Hepatocyte (in vitro differentiated cells): ENCODE measurements at regions not wholly inside any gene's neighbourhood (a gene's known extent, or its start where the extent isn't known, plus 50 kb on each side); places are given as distances from the start of the nearest gene placed in this dataset.

Experiments
- DNase-seq: peaks from one replicate; pipeline ENCODE4 v3.0.0-alpha.2; 2016; ENCODE audit warnings: low spot score
- H2AFZ ChIP-seq: fragments of 200-600 bp; sonication (generic); 2 replicates; pipeline ENCODE4 v1.6.0; 2016; ENCODE audit warnings: antibody characterized with exemption, mild to moderate bottlenecking
- H3K27ac ChIP-seq: fragments of 200-600 bp; sonication (generic); 2 replicates; pipeline ENCODE4 v1.5.1; 2016; ENCODE audit warnings: mild to moderate bottlenecking
- H3K27me3 ChIP-seq: fragments of 200-600 bp; sonication (generic); 2 replicates; pipeline ENCODE4 v1.6.1; 2016
- H3K36me3 ChIP-seq: fragments of 200-600 bp; sonication (generic); replicated peaks from 2 replicates; pipeline ENCODE4 v1.5.1; 2016; ENCODE audit warnings: low read depth; ENCODE audit not compliant: insufficient read depth
- H3K4me1 ChIP-seq: fragments of 200-600 bp; sonication (generic); 2 replicates; pipeline ENCODE4 v1.5.1; 2016; ENCODE audit warnings: mild to moderate bottlenecking, moderate library complexity; ENCODE audit not compliant: insufficient read depth
- H3K4me2 ChIP-seq: fragments of 200-600 bp; sonication (generic); 2 replicates; pipeline ENCODE4 v1.6.0; 2016
- H3K4me3 ChIP-seq: fragments of 200-600 bp; sonication (generic); 2 replicates; pipeline ENCODE4 v1.5.1; 2016; ENCODE audit warnings: mild to moderate bottlenecking
- H3K79me2 ChIP-seq: fragments of 200-600 bp; sonication (generic); 2 replicates; pipeline ENCODE4 v1.6.0; 2017; ENCODE audit warnings: mild to moderate bottlenecking
- H3K9me2 ChIP-seq: fragments of 200-600 bp; sonication (generic); replicated peaks from 2 replicates; pipeline ENCODE4 v1.6.0; 2017; ENCODE audit warnings: mild to moderate bottlenecking; ENCODE audit not compliant: insufficient read depth
- H3K9me3 ChIP-seq: fragments of 200-600 bp; sonication (generic); 2 replicates; pipeline ENCODE4 v1.5.1; 2016; ENCODE audit warnings: low read depth, mild to moderate bottlenecking
- H4K20me1 ChIP-seq: fragments of 200-600 bp; sonication (generic); 2 replicates; pipeline ENCODE4 v1.6.0; 2016; ENCODE audit warnings: mild to moderate bottlenecking; ENCODE audit not compliant: insufficient read depth, poor library complexity, severe bottlenecking
- EZH2 ChIP-seq: fragments of 200-600 bp; sonication (generic); IDR thresholded peaks from 2 replicates; pipeline ENCODE4 v1.6.1; 2016; ENCODE audit warnings: antibody characterized with exemption, mild to moderate bottlenecking, borderline replicate concordance
- EZH2phosphoT487 ChIP-seq: fragments of 200-600 bp; sonication (generic); IDR thresholded peaks from one replicate; pipeline ENCODE4 v1.6.1; 2018; ENCODE audit warnings: antibody characterized with exemption, mild to moderate bottlenecking, low read depth, moderate library complexity; ENCODE audit not compliant: unreplicated experiment, severe bottlenecking
- WGBS: methylation state at CpG from one replicate; pipeline ENCODE4 v1.1.6; 2016; ENCODE audit warnings: low lambda C conversion rate; ENCODE audit errors: missing lambda C conversion rate; 5-methylcytosine and 5-hydroxymethylcytosine counted together
- TF ChIP-seq, protein P1 (sequence below): fragments of 200-600 bp; sonication (generic); IDR thresholded peaks from 2 replicates; pipeline ENCODE4 v1.5.1; 2016; ENCODE audit warnings: antibody characterized with exemption, mild to moderate bottlenecking; ENCODE audit not compliant: poor library complexity

DNA sequence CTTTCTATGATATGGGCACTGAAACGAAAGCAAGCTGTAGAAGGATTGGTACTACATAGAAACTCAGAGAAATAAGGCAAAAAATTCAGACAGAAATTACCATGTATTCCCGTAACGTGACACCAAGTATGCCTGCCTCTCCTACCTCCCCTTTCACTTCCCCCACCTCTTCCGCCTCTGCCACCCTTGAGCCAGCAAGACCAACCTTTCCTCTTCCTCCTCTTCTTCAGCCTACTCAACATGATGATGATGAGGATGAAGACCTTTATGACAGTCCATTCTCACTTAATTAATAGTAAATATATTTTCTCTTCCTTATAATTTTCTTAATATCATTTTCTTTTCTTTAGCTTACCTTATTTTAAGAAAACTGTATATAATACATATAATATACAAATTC lies 188.1 kb upstream of the VGLL2 start:
- DNase-seq, result no peak
- TF ChIP-seq, protein P1, sequence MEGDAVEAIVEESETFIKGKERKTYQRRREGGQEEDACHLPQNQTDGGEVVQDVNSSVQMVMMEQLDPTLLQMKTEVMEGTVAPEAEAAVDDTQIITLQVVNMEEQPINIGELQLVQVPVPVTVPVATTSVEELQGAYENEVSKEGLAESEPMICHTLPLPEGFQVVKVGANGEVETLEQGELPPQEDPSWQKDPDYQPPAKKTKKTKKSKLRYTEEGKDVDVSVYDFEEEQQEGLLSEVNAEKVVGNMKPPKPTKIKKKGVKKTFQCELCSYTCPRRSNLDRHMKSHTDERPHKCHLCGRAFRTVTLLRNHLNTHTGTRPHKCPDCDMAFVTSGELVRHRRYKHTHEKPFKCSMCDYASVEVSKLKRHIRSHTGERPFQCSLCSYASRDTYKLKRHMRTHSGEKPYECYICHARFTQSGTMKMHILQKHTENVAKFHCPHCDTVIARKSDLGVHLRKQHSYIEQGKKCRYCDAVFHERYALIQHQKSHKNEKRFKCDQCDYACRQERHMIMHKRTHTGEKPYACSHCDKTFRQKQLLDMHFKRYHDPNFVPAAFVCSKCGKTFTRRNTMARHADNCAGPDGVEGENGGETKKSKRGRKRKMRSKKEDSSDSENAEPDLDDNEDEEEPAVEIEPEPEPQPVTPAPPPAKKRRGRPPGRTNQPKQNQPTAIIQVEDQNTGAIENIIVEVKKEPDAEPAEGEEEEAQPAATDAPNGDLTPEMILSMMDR, result no peak
- no peak for TF ChIP-seq EZH2
- no peak for TF ChIP-seq EZH2phosphoT487
- no peak overlapping the region for H2AFZ ChIP-seq
- H3K4me2 ChIP-seq, result no peak overlapping the region
- no peaks in the 10 kb centered on the region for H3K9me2 ChIP-seq
- H3K4me1 ChIP-seq, result no peaks in the 10 kb centered on the region
- WGBS, result 87% methylated on average over 4 of the region's 4 CpGs
- no peaks in the 10 kb centered on the region for H3K9me3 ChIP-seq
- H3K4me3 ChIP-seq, result no peak overlapping the region
- no peaks in the 10 kb centered on the region for H3K79me2 ChIP-seq
- H4K20me1 ChIP-seq, result no peaks in the 10 kb centered on the region
- H3K36me3 ChIP-seq, result no peaks in the 10 kb centered on the region
- H3K27ac ChIP-seq, result no peak overlapping the region
- no peaks in the 10 kb centered on the region for H3K27me3 ChIP-seq

DNA sequence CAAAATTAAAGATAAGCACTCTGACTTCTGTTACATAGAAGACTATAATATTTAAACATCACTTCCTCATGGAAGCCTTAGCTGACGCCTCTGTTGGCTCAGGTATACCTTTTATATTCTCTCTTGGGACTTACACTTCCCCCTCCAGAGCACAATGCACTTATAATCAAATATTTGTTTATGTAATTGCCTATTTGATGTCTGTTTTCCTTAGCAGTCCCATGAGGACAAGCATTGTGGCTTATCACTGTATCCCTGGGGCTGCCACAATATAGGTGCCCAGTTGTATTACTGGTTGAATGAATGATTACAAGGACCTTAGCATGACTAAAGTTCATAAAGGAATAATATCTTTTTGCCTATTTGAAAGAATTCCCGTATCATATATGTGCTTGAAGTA lies 186.7 kb upstream of the VGLL2 start:
- TF ChIP-seq, protein P1, result no peak
- TF ChIP-seq EZH2phosphoT487 (no peak), EZH2 (no peak)
- H3K9me2 ChIP-seq, result no peaks in the 10 kb centered on the region
- H2AFZ ChIP-seq, result no peak overlapping the region
- no peak for DNase-seq
- H3K27me3 ChIP-seq, result no peaks in the 10 kb centered on the region
- no peak overlapping the region for H3K4me3 ChIP-seq
- H3K36me3 ChIP-seq, result no peaks in the 10 kb centered on the region
- no peak overlapping the region for H3K4me2 ChIP-seq
- no peaks in the 10 kb centered on the region for H3K4me1 ChIP-seq
- 53% methylated on average over 2 of the region's 2 CpGs for WGBS
- no peaks in the 10 kb centered on the region for H3K79me2 ChIP-seq
- H3K27ac ChIP-seq, result no peak overlapping the region
- no peaks in the 10 kb centered on the region for H4K20me1 ChIP-seq
- H3K9me3 ChIP-seq, result no peaks in the 10 kb centered on the region

DNA sequence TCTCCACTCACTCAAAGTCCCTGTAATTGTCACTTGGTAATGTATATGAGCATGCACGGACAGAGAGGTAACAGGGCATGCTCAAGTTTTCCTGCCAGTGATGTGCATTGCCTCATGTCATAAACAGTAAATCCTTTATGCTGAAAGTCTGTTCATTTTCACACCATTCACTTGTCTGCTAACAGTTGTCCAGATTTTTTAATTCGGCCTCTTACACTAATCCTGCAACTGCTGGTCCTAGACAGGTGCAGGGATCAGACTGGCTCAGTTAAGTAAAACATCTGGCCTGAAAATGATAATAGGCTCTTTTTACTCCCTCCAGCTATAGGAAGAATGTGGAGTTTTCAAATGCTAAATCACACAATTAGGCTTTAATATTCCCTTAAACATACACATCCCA lies 185.4 kb upstream of the VGLL2 start:
- Histone ChIP-seq H3K36me3 (no peaks in the 10 kb centered on the region), H3K4me1 (no peaks in the 10 kb centered on the region), H3K9me2 (no peaks in the 10 kb centered on the region), H2AFZ (no peak overlapping the region), H3K4me2 (no peak overlapping the region), H3K9me3 (no peaks in the 10 kb centered on the region), H3K79me2 (no peaks in the 10 kb centered on the region), H4K20me1 (no peaks in the 10 kb centered on the region), H3K27ac (no peak overlapping the region), H3K4me3 (no peak overlapping the region), H3K27me3 (no peaks in the 10 kb centered on the region)
- 60% methylated on average over 2 of the region's 2 CpGs for WGBS
- DNase-seq, result no peak
- TF ChIP-seq EZH2phosphoT487 (no peak), EZH2 (no peak)
- TF ChIP-seq, protein P1, result no peak

DNA sequence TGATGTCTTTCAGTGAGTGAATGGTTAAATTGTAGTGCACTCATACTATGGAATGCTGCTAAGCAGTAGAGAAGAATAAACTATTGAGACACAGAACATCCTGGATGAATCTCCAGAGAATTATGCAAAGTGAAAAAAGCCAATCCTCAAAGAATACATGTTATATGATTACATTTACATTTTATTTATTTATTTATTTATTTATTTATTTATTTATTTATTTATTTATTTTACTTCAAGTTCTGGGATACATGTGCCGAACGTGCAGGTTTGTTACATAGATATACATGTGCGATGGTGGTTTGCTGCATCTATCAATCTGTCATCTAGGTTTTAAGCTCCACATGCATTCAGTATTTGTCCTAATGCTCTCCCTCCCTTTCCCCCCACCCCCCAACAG lies 175.8 kb upstream of the VGLL2 start:
- Histone ChIP-seq H4K20me1 (no peaks in the 10 kb centered on the region), H3K36me3 (no peaks in the 10 kb centered on the region), H3K4me1 (no peaks in the 10 kb centered on the region), H3K4me3 (no peak overlapping the region), H3K79me2 (no peaks in the 10 kb centered on the region), H3K4me2 (no peak overlapping the region), H3K9me3 (no peaks in the 10 kb centered on the region), H3K27me3 (no peaks in the 10 kb centered on the region), H3K27ac (no peak overlapping the region), H2AFZ (no peak overlapping the region), H3K9me2 (no peaks in the 10 kb centered on the region)
- WGBS, result 93% methylated on average over 3 of the region's 3 CpGs
- DNase-seq, result no peak
- no peak for TF ChIP-seq EZH2phosphoT487
- no peak for TF ChIP-seq EZH2
- TF ChIP-seq, protein P1, result no peak
